ENCODE measurements at regions not wholly inside any gene's neighbourhood (a gene's known extent, or its start where the extent isn't known, plus 50 kb on each side); places are given as distances from the start of the nearest gene placed in this dataset.

DNA sequence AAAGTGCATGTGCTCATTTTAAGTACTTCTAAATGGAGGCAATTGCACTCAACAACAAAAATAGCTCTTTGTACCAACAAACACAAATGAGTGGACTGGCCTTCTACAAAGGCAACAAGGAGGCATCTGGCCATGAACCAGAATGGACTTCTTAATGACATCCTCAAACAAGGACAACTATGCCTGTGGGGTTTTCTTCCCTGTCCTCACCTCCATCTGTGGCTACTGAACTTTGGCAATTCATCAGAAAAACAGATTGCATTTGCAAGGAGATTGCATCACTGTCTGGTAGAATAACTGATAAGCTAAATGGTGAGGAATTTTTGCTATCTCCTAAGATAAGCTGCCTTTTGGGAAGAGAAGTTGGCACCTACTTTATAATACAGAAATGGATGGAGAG lies 447.3 kb upstream of the CCNG1 start:
- Histone ChIP-seq H2BK120ac (ENCODE audit: low read depth, low read length) (no peak overlapping the region), H2AK5ac (ENCODE audit: low read depth, low read length) (no peak overlapping the region), H3K4me3 (ENCODE audit: insufficient read depth, low read depth, low read length) (no peak overlapping the region), H3K56ac (ENCODE audit: extremely low read depth, insufficient read depth, low read length) (no peak overlapping the region), H2BK5ac (ENCODE audit: low read depth, low read length, poor library complexity, severe bottlenecking) (no peak overlapping the region), H3K27me3 (ENCODE audit: control insufficient read depth, insufficient read depth, low read length) (no peaks in the 10 kb centered on the region), H3K79me1 (ENCODE audit: low read depth in 1 of 2, low read length in 2 of 2) (no peaks in the 10 kb centered on the region), H2BK20ac (ENCODE audit: low read depth, low read length) (no peak overlapping the region), H4K91ac (ENCODE audit: insufficient read depth, low read depth, low read length) (no peak overlapping the region), H3K18ac (ENCODE audit: low read depth, low read length) (no peak overlapping the region), H3K23ac (ENCODE audit: low read depth, low read length) (no peak overlapping the region), H3K4me2 (ENCODE audit: low read depth, low read length) (no peak overlapping the region), H4K8ac (ENCODE audit: low read depth in 2 of 2, low read length in 2 of 2) (no peak overlapping the region), H3K9me1 (ENCODE audit: insufficient read depth, low read length) (no peaks in the 10 kb centered on the region), H3K14ac (replicated peaks; ENCODE audit: low read depth, low read length) (no peak overlapping the region), H3K4ac (ENCODE audit: low read depth, low read length) (no peak overlapping the region), H3K9ac (ENCODE audit: low read depth, low read length) (no peak overlapping the region), H3K9me3 (ENCODE audit: control insufficient read depth, insufficient read depth, low read length) (peaks cover 7% of the 10 kb centered on the region; the same call in 1 of the 2 replicates), H3K4me1 (ENCODE audit: control insufficient read depth, insufficient read depth, low read length) (no peaks in the 10 kb centered on the region), H2AK9ac (replicated peaks; ENCODE audit: low read depth, low read length, poor library complexity) (no peak overlapping the region), H4K5ac (ENCODE audit: low read depth, low read length) (no peak overlapping the region), H3K36me3 (ENCODE audit: control insufficient read depth, insufficient read depth, low read length) (no peaks in the 10 kb centered on the region), H4K20me1 (ENCODE audit: insufficient read depth, low read length) (no peaks in the 10 kb centered on the region), H2AFZ (replicated peaks; ENCODE audit: low read length, poor library complexity) (no peak overlapping the region), H2BK15ac (ENCODE audit: low read depth, low read length) (no peak overlapping the region), H3K27ac (ENCODE audit: insufficient read depth, low read length) (no peak overlapping the region)
- in situ Hi-C loops (cut with MboI; ENCODE audit: low sequenced_read_pairs): no loop called here
- dilution Hi-C loops (cut with HindIII; ENCODE audit: low sequenced_read_pairs, unreplicated experiment): no loop called here
- BruUV-seq (replicated peaks): no TSS peak
- CTCF ChIA-PET: no interaction called here
- POLR2A ChIA-PET (ENCODE audit: unreplicated experiment): no interaction called here
- intact Hi-C loops (cut with micrococcal nuclease): no loop called here
- no peak for ATAC-seq (ENCODE audit: low read depth)
- DNase-seq: no peak
- TF ChIP-seq USF2 (IDR thresholded peaks at IDR 0.05; ENCODE audit: low read depth, low read length) (no peak), CHD1 (IDR thresholded peaks at IDR 0.05; ENCODE audit: low read depth, low read length) (no peak), RAD21 (IDR thresholded peaks at IDR 0.05; ENCODE audit: low read length) (no peak)

Data from IMR-90 (cell line).